Stimulated activated naive CD4-positive, alpha-beta T cell (primary cell): ENCODE measurements at regions not wholly inside any gene's neighbourhood (a gene's known extent, or its start where the extent isn't known, plus 50 kb on each side); places are given as distances from the start of the nearest gene placed in this dataset.
A peak's percentile ranks its signal among the peaks of the same experiment; 100 is the strongest.

Source experiments
- DNase-seq, 6 experiments: peaks; one replicate each; lab custom pipeline; 2025; lab: John Stamatoyannopoulos, UW

- no peak for DNase-seq
Measured at GRCh38 chr7:340979-341694, 51.2 kb downstream of the FOXL3 start.

GRCh38 chr7:341841-342638, 52.1 kb downstream of the FOXL3 start:
- DNase-seq: no peak

- no peak for DNase-seq
Measured at GRCh38 chr7:342681-343216, 52.8 kb downstream of the FOXL3 start.

GRCh38 chr7:343227-343822, 53.4 kb downstream of the FOXL3 start:
- DNase-seq: no peak

- DNase-seq: no peak
Measured at GRCh38 chr7:343864-344607, 54.1 kb downstream of the FOXL3 start.

GRCh38 chr7:344608-344994, 54.6 kb downstream of the FOXL3 start:
- DNase-seq: no peak

GRCh38 chr7:346116-346898, 56.3 kb downstream of the FOXL3 start:
- no peak for DNase-seq

- no peak for DNase-seq
Measured at GRCh38 chr7:347001-347590, 57.1 kb downstream of the FOXL3 start.

GRCh38 chr7:347644-348479, 57.9 kb downstream of the FOXL3 start:
- no peak for DNase-seq

- no peak for DNase-seq
Measured at GRCh38 chr7:348480-348844, 58.5 kb downstream of the FOXL3 start.

GRCh38 chr7:348962-349743, 59.2 kb downstream of the FOXL3 start:
- DNase-seq: no peak

GRCh38 chr7:351256-351655, 61.3 kb downstream of the FOXL3 start:
- peak; percentile 27 to 79 (median 62) for DNase-seq

GRCh38 chr7:351681-352480, 61.9 kb downstream of the FOXL3 start:
- peak; percentile 43 to 80 (median 49) for DNase-seq

- no peak for DNase-seq
Measured at GRCh38 chr7:353746-354325, 63.9 kb downstream of the FOXL3 start.

GRCh38 chr7:354597-355470, 64.9 kb downstream of the FOXL3 start:
- DNase-seq: no peak

- DNase-seq: no peak
Measured at GRCh38 chr7:355568-355967, 65.6 kb downstream of the FOXL3 start.

- no peak for DNase-seq
Measured at GRCh38 chr7:356087-356486, 66.1 kb downstream of the FOXL3 start.
